ENCODE measurements at regions not wholly inside any gene's neighbourhood (a gene's known extent, or its start where the extent isn't known, plus 50 kb on each side); places are given as distances from the start of the nearest gene placed in this dataset.
"Not testable (repeated sequence)": the region's sequence is repeated elsewhere in the genome, so short reads cannot be mapped to it uniquely, and the experiment has no call there.

DNA sequence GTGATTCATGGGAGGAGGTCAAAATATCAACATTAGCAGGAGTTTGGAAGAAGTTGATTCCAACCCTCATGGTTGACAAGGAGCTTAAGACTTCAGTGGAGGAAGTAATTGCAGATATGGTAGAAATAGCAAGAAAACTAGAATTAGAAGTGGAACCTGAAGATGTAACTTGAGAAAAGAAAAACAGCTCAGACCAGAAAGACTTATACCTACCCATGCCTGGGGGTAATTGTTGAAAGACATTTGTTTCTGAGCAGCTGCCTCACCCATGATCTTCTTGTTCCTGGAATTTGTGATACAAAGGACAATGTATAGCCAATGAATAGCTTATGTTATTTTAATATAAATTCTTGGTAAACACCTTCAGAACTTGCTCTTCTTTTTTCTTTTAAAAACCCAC is 128.6 kb downstream of the LRIG2 start:
- no peaks in the 10 kb centered on the region for H3K27me3 ChIP-seq
- TF ChIP-seq POLR2AphosphoS5 (IDR thresholded peaks at IDR 0.05) (no peak), POLR2A (IDR thresholded peaks at IDR 0.05) (no peak), EP300 (IDR thresholded peaks at IDR 0.05) (no peak)
- TF ChIP-seq, protein P1, sequence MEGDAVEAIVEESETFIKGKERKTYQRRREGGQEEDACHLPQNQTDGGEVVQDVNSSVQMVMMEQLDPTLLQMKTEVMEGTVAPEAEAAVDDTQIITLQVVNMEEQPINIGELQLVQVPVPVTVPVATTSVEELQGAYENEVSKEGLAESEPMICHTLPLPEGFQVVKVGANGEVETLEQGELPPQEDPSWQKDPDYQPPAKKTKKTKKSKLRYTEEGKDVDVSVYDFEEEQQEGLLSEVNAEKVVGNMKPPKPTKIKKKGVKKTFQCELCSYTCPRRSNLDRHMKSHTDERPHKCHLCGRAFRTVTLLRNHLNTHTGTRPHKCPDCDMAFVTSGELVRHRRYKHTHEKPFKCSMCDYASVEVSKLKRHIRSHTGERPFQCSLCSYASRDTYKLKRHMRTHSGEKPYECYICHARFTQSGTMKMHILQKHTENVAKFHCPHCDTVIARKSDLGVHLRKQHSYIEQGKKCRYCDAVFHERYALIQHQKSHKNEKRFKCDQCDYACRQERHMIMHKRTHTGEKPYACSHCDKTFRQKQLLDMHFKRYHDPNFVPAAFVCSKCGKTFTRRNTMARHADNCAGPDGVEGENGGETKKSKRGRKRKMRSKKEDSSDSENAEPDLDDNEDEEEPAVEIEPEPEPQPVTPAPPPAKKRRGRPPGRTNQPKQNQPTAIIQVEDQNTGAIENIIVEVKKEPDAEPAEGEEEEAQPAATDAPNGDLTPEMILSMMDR (IDR thresholded peaks at IDR 0.05) = no peak
- H3K4me3 ChIP-seq = no peak overlapping the region
- peaks cover 0 to 5% (median 0%) of the 10 kb centered on the region in 3 donors for H3K9me3 ChIP-seq
- H3K36me3 ChIP-seq = no peaks in the 10 kb centered on the region
- no peak for ATAC-seq
- H3K4me1 ChIP-seq = no peaks in the 10 kb centered on the region
- no peak overlapping the region for H3K27ac ChIP-seq

DNA sequence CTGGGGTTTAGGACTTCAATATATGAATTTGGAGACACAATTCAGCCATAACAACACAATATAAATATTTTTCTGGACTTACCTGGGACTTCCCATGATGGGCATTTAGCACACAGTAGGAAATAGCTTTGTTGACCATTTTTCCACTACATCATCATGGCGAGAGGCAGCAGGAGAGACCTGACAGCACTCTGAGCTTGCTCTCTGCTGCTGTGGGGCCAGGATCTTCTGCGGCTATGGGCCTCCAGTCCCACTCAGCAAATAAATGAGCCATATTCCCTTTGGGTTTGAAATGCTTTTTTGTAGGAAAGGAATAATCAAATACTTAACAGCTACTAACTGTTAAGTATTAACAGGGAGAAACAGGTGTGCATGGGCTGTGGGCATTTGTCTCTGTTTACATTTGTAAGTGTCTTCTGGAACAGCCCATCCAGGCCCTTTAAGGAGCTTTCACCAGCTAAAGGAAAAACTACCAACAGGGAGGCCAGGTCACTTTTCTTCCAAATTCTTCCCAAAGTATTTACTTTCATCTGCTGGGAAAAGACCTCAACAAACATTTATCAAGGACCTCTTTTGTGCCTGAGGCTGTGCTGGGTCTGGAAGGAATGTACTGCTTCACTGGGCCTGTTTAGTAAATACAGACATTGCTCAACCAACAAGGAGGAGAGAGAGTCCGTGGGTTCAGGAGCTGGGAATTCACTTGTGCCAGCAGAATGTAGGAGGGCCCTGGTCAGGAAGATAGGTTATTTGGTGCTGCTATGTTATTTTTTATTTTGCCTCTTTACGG is 133.2 kb downstream of the LRIG2 start:
- Histone ChIP-seq H3K36me3 (no peaks in the 10 kb centered on the region), H3K4me1 (peaks cover 0 to 12% (median 0%) of the 10 kb centered on the region in 3 donors), H3K27me3 (no peaks in the 10 kb centered on the region), H3K27ac (no peak overlapping the region), H3K4me3 (no peak overlapping the region), H3K9me3 (peaks cover 0 to 5% (median 0%) of the 10 kb centered on the region in 3 donors)
- no peak for TF ChIP-seq POLR2A (IDR thresholded peaks at IDR 0.05)
- no peak for TF ChIP-seq EP300 (IDR thresholded peaks at IDR 0.05)
- no peak for TF ChIP-seq POLR2AphosphoS5 (IDR thresholded peaks at IDR 0.05)
- TF ChIP-seq, protein P1 (IDR thresholded peaks at IDR 0.05) = no peak
- 88 to 93% methylated on average over 2 to 4 of the region's 4 CpGs for WGBS, 2 donors (ENCODE audit: low coverage in 1 of 2)
- no peak for ATAC-seq

DNA sequence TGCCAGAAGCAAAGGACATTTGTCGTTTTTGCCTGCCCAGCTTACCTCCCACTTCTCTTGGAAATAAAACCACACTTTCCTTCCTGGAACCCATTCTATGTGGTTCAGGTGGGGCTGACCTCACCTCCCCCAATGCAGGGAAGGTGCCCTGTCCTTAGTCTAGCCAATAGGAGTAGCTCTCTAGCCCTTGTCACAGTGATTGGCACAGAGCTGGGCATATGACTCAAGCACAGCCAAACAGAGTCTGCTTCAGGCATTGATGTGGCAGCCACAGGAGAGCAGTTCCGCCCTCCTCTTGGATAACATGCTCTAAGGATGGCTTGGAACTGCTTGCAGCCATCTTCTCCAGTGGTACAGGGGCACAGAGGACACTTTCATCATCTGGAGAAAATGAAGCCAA is 134.0 kb downstream of the LRIG2 start:
- Histone ChIP-seq H3K27me3 (no peaks in the 10 kb centered on the region), H3K9me3 (peaks cover 0 to 5% (median 0%) of the 10 kb centered on the region in 3 donors), H3K36me3 (no peaks in the 10 kb centered on the region), H3K4me1 (peaks cover 0 to 12% (median 0%) of the 10 kb centered on the region in 3 donors), H3K27ac (no peak overlapping the region), H3K4me3 (no peak overlapping the region)
- TF ChIP-seq EP300 (IDR thresholded peaks at IDR 0.05) = no peak
- TF ChIP-seq, protein P1 (IDR thresholded peaks at IDR 0.05) = no peak
- no peak for TF ChIP-seq POLR2AphosphoS5 (IDR thresholded peaks at IDR 0.05)
- ATAC-seq = no peak
- WGBS, 2 donors (ENCODE audit: low coverage in 1 of 2) = 0% methylated on average over 1 of the region's 2 CpGs

DNA sequence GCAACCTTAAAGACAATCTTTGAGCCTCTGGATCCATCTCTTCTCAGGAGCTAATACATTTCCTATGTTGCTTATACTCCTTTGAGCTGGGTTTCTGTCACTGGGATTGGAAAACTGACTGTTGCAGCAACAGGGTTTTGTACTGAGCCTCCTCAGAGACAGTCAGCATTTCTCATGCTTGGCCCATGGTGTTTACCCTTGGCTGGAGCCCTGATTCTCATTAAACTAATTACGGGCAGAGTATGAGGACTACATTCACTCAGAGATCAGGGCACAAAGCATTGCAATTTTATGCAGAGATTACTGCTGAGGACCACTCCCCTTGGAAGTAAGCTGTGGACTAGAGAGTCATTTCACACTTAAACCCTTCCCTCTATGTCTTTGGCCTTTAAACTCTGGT is 134.5 kb downstream of the LRIG2 start:
- Histone ChIP-seq H3K4me1 (peaks cover 0 to 12% (median 0%) of the 10 kb centered on the region in 3 donors), H3K27ac (no peak overlapping the region), H3K9me3 (peaks cover 0 to 5% (median 0%) of the 10 kb centered on the region in 3 donors), H3K36me3 (no peaks in the 10 kb centered on the region), H3K4me3 (no peak overlapping the region), H3K27me3 (no peaks in the 10 kb centered on the region)
- WGBS, 2 donors (ENCODE audit: low coverage in 1 of 2) = 86% methylated on average over 1 of the region's 1 CpG; no CpG with 5 or more reads in 1 of the 2 donors
- ATAC-seq = no peak
- TF ChIP-seq, protein P1 (IDR thresholded peaks at IDR 0.05) = no peak
- no peak for TF ChIP-seq POLR2A (IDR thresholded peaks at IDR 0.05)
- no peak for TF ChIP-seq POLR2AphosphoS5 (IDR thresholded peaks at IDR 0.05)
- no peak for TF ChIP-seq EP300 (IDR thresholded peaks at IDR 0.05)

DNA sequence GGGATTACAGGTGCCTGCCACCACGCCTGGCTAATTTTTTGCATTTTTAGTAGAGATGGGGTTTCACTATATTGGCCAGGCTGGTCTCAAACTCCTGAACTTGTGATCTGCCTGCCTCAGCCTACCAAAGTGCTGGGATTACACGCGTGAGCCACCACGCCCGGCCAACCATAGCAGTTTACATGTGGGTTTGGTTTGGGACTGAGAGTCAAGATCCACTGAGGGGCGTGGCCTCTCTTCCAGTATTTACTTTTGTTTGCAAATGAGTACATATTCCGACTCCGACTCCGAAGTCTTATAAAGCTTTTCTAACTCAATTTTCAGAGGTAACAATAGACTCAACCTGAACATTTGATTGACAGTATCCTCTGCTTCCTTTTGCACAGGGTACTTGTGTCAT is 135.4 kb downstream of the LRIG2 start:
- WGBS, 2 donors (ENCODE audit: low coverage in 1 of 2) = 85 to 90% methylated on average over 4 to 9 of the region's 9 CpGs
- not testable (repeated sequence) for H3K4me3 ChIP-seq, ATAC-seq, H3K27me3 ChIP-seq, H3K9me3 ChIP-seq, H3K36me3 ChIP-seq, H3K27ac ChIP-seq
- peaks cover 0 to 12% (median 0%) of the 10 kb centered on the region in 3 donors for H3K4me1 ChIP-seq

Data from gastroesophageal sphincter (tissue), 4 donors.